WTC11 (cell line): ENCODE measurements at regions not wholly inside any gene's neighbourhood (a gene's known extent, or its start where the extent isn't known, plus 50 kb on each side); places are given as distances from the start of the nearest gene placed in this dataset.

ENCODE experiments used
- ATAC-seq: fragments of 200-7000 bp; cut with Tn5 transposase; 2 replicates; pipeline ENCODE4 v1.10.0; 2021; ENCODE audit warnings: mild to moderate bottlenecking, moderate library complexity
- CTCF ChIA-PET: fragments of 300-600 bp; sonication (Branson Sonifier 250); formaldehyde crosslinking; loops from one replicate; lab custom pipeline; 2021; ENCODE audit warnings: antibody characterized with exemption; lab: Charles Lee
- POLR2A ChIA-PET: fragments of 350-600 bp; sonication (Branson Sonifier 250); formaldehyde crosslinking; loops from one replicate; lab custom pipeline; 2021; ENCODE audit warnings: antibody characterized with exemption; lab: Charles Lee
- DNase-seq: peaks from one replicate; pipeline ENCODE4 v3.0.0; 2021; ENCODE audit warnings: low spot score
- H3K27ac Mint-ChIP-seq: 2 replicates; pipeline ENCODE4 v1.8.0; 2021; ENCODE audit warnings: mixed read lengths
- H3K27me3 Mint-ChIP-seq: 2 replicates; pipeline ENCODE4 v1.8.0; 2021; ENCODE audit warnings: low read depth, mild to moderate bottlenecking, moderate library complexity, mixed read lengths
- H3K36me3 Mint-ChIP-seq: 2 replicates; pipeline ENCODE4 v1.8.0; 2021; ENCODE audit warnings: mixed read lengths
- H3K4me1 Mint-ChIP-seq: 2 replicates; pipeline ENCODE4 v1.8.0; 2022; ENCODE audit warnings: mixed read lengths
- H3K4me3 Mint-ChIP-seq: 2 replicates; pipeline ENCODE4 v1.8.0; 2021; ENCODE audit warnings: mild to moderate bottlenecking, moderate library complexity, mixed read lengths
- H3K9me3 Mint-ChIP-seq: 2 replicates; pipeline ENCODE4 v1.8.0; 2021; ENCODE audit warnings: mixed read lengths
- ETV6 ChIP-seq: sonication (generic); formaldehyde crosslinking; IDR thresholded peaks from 2 replicates; pipeline ENCODE4 v1.8.1; 2022; ENCODE audit warnings: mild to moderate bottlenecking, missing genetic modification reagents
- NFYB ChIP-seq: sonication (generic); formaldehyde crosslinking; conservative IDR thresholded peaks from 2 replicates; pipeline ENCODE4 v1.8.0; 2022; ENCODE audit warnings: low read depth, missing genetic modification reagents
- RELA ChIP-seq: sonication (generic); formaldehyde crosslinking; IDR thresholded peaks from 2 replicates; pipeline ENCODE4 v1.8.1; 2022; ENCODE audit warnings: missing genetic modification reagents, mild to moderate bottlenecking, borderline replicate concordance
- ZNF317 ChIP-seq: sonication (generic); formaldehyde crosslinking; IDR thresholded peaks from 2 replicates; pipeline ENCODE4 v1.8.1; 2023; ENCODE audit warnings: low read depth, mild to moderate bottlenecking, moderate library complexity, missing genetic modification reagents, borderline replicate concordance
- ZNF425 ChIP-seq: fragments of 250-450 bp; sonication (Bioruptor Pico); conservative IDR thresholded peaks from 2 replicates; pipeline ENCODE4 v1.9.0; 2021; ENCODE audit warnings: mild to moderate bottlenecking
- ZNF512 ChIP-seq: sonication (generic); formaldehyde crosslinking; IDR thresholded peaks from 2 replicates; pipeline ENCODE4 v1.8.1; 2022; ENCODE audit warnings: missing genetic modification reagents, borderline replicate concordance
- TF ChIP-seq, protein P1 (sequence below): fragments of 250-450 bp; sonication (Bioruptor Pico); IDR thresholded peaks from 2 replicates; pipeline ENCODE4 v1.9.0; 2021; ENCODE audit warnings: mild to moderate bottlenecking, borderline replicate concordance
- TF ChIP-seq, protein P2 (sequence below): sonication (generic); formaldehyde crosslinking; IDR thresholded peaks from 2 replicates; pipeline ENCODE4 v1.8.1; 2023; ENCODE audit warnings: mild to moderate bottlenecking, missing genetic modification reagents

DNA sequence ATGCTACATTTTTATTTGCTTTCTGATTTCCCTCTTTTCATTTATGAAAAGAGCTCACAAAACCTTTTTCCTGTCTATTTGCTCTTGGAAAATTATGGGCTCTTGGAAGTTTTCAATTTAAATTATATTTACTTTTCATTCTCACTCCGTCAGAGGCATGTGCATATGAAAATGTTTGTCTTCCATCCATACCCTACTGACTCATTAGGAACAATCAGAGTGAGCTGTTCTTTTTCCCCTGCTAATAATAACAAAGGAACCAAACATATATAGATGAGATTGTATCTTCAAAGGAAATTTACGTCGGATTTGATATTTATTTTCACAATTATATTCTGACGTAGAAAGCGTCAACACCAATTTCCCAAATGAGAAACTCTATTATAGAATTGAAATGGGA, 1101.2 kb downstream of the TSN start (continued):
- no peak for TF ChIP-seq ZNF425

DNA sequence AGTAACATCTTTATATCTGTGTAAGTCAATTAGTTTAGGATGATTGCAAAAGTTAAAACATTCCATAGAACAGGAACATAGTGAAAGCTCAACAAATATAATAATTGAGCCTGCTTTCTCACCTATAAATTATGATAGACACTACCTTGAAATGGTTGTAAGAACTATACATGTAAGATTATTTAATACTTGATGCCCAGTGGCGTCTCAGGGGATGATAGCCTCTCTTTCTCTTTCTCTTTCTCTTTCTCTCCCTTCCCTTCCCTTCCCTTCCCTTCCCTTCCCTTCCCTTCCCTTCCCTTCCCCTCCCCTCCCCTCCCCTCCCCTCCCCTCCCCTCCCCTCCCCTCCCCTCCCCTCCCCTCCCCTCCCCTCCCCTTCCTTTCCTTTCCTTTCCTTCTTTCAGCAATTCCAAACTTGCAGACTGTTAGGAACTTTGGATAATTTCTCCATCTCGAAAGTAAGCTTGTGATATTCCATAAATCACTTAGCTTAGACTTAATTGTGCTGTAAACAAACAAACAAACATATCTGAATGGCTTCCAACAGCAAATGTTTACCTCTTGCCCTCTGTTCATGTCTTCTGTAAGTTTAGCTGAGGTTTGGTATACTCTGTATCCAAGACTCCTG, 1102.7 kb downstream of the TSN start:
- no peak for TF ChIP-seq RELA (CRISPR knock-in tag)
- ATAC-seq, result no peak
- peaks cover 10% of the 10 kb centered on the region for H3K9me3 Mint-ChIP-seq
- H3K36me3 Mint-ChIP-seq, result peaks cover 4% of the 10 kb centered on the region
- ChIA-PET POLR2A (no interaction called here), CTCF (no interaction called here)
- H3K4me3 Mint-ChIP-seq, result no peak overlapping the region
- H3K4me1 Mint-ChIP-seq, result peaks cover 20% of the 10 kb centered on the region
- DNase-seq, result no peak
- H3K27me3 Mint-ChIP-seq, result no peaks in the 10 kb centered on the region
- no peak overlapping the region for H3K27ac Mint-ChIP-seq

DNA sequence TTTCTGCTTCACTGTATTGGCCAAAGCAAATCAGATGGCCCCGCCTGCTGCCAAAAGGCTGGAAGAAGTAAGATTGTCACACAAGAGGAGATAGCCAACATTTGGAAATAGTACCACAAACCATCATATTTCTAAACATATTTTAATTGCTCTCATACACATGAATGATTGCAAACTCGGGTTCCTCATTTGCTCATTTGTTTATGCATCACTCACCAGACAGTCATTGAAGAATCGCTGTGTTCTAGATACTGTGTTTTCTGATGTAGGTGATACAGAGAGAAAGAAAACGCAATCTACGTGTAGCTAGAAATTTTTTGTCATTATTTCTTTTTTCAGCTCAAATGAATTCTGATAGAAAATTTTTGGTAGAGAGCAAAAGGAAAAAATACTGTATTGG, 1103.4 kb downstream of the TSN start:
- Mint-ChIP-seq H3K27ac (no peak overlapping the region), H3K4me3 (no peak overlapping the region), H3K27me3 (no peaks in the 10 kb centered on the region), H3K36me3 (peaks cover 4% of the 10 kb centered on the region), H3K4me1 (peaks cover 20% of the 10 kb centered on the region), H3K9me3 (peaks cover 7% of the 10 kb centered on the region)
- ChIA-PET CTCF (no interaction called here), POLR2A (no interaction called here)
- DNase-seq, result no peak
- ATAC-seq, result no peak
- no peak for TF ChIP-seq ETV6
- TF ChIP-seq, protein P1, sequence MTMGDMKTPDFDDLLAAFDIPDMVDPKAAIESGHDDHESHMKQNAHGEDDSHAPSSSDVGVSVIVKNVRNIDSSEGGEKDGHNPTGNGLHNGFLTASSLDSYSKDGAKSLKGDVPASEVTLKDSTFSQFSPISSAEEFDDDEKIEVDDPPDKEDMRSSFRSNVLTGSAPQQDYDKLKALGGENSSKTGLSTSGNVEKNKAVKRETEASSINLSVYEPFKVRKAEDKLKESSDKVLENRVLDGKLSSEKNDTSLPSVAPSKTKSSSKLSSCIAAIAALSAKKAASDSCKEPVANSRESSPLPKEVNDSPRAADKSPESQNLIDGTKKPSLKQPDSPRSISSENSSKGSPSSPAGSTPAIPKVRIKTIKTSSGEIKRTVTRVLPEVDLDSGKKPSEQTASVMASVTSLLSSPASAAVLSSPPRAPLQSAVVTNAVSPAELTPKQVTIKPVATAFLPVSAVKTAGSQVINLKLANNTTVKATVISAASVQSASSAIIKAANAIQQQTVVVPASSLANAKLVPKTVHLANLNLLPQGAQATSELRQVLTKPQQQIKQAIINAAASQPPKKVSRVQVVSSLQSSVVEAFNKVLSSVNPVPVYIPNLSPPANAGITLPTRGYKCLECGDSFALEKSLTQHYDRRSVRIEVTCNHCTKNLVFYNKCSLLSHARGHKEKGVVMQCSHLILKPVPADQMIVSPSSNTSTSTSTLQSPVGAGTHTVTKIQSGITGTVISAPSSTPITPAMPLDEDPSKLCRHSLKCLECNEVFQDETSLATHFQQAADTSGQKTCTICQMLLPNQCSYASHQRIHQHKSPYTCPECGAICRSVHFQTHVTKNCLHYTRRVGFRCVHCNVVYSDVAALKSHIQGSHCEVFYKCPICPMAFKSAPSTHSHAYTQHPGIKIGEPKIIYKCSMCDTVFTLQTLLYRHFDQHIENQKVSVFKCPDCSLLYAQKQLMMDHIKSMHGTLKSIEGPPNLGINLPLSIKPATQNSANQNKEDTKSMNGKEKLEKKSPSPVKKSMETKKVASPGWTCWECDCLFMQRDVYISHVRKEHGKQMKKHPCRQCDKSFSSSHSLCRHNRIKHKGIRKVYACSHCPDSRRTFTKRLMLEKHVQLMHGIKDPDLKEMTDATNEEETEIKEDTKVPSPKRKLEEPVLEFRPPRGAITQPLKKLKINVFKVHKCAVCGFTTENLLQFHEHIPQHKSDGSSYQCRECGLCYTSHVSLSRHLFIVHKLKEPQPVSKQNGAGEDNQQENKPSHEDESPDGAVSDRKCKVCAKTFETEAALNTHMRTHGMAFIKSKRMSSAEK (CRISPR knock-in tag), result no peak
- no peak for TF ChIP-seq NFYB (CRISPR knock-in tag)
- no peak for TF ChIP-seq ZNF512 (CRISPR knock-in tag)

GRCh38 chr2:122859260-122859659, 1103.8 kb downstream of the TSN start:
- peak overlapping the region; percentile 43 for H3K27ac Mint-ChIP-seq
- POLR2A ChIA-PET, result no interaction called here
- H3K36me3 Mint-ChIP-seq, result peaks cover 4% of the 10 kb centered on the region
- CTCF ChIA-PET, result no interaction called here
- TF ChIP-seq, protein P2, sequence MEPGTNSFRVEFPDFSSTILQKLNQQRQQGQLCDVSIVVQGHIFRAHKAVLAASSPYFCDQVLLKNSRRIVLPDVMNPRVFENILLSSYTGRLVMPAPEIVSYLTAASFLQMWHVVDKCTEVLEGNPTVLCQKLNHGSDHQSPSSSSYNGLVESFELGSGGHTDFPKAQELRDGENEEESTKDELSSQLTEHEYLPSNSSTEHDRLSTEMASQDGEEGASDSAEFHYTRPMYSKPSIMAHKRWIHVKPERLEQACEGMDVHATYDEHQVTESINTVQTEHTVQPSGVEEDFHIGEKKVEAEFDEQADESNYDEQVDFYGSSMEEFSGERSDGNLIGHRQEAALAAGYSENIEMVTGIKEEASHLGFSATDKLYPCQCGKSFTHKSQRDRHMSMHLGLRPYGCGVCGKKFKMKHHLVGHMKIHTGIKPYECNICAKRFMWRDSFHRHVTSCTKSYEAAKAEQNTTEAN (CRISPR knock-in tag), result peak; percentile 90; the same call in 1 of the 2 replicates
- no peak for TF ChIP-seq ZNF317 (CRISPR knock-in tag)
- DNase-seq (no peak), ATAC-seq (no peak)
- H3K4me1 Mint-ChIP-seq, result peaks cover 20% of the 10 kb centered on the region
- H3K9me3 Mint-ChIP-seq, result peaks cover 7% of the 10 kb centered on the region
- no peaks in the 10 kb centered on the region for H3K27me3 Mint-ChIP-seq
- no peak overlapping the region for H3K4me3 Mint-ChIP-seq
